Neural cell (in vitro differentiated cells): ENCODE measurements at regions not wholly inside any gene's neighbourhood (a gene's known extent, or its start where the extent isn't known, plus 50 kb on each side); places are given as distances from the start of the nearest gene placed in this dataset.

Experiments used
- H2AFZ ChIP-seq: fragments of 200-600, 300-800 bp; sonication (generic), shearing (Covaris generic); 2 replicates; pipeline ENCODE4 v1.6.0; 2014; ENCODE audit warnings: low read depth, mild to moderate bottlenecking, antibody characterized with exemption, low read length, moderate library complexity
- H3F3A ChIP-seq: fragments of 200-600 bp; shearing (Covaris generic); 2 replicates; pipeline ENCODE4 v1.6.1; 2016; ENCODE audit warnings: mild to moderate bottlenecking, moderate library complexity, mixed read lengths, antibody characterized with exemption, low read length; ENCODE audit not compliant: insufficient read depth, poor library complexity, severe bottlenecking
- H3K27ac ChIP-seq: fragments of 200-600, 300-800 bp; sonication (generic), shearing (Covaris generic); 2 replicates; pipeline ENCODE4 v1.5.1; 2014; ENCODE audit warnings: mild to moderate bottlenecking, low read length, moderate library complexity
- H3K27me3 ChIP-seq: fragments of 300-800, 200-600 bp; sonication (generic), shearing (Covaris generic); 2 replicates; pipeline ENCODE4 v1.6.0; 2014; ENCODE audit warnings: mild to moderate bottlenecking, low read depth, low read length, moderate library complexity; ENCODE audit not compliant: insufficient read depth
- H3K36me3 ChIP-seq: fragments of 300-800, 200-600 bp; sonication (generic), shearing (Covaris generic); 2 replicates; pipeline ENCODE4 v1.5.1; 2014; ENCODE audit warnings: mild to moderate bottlenecking, antibody characterized with exemption, low read length, moderate library complexity; ENCODE audit not compliant: insufficient read depth
- H3K4me2 ChIP-seq: fragments of 300-800, 200-600 bp; sonication (generic), shearing (Covaris generic); 2 replicates; pipeline ENCODE4 v1.6.0; 2014; ENCODE audit warnings: mild to moderate bottlenecking, low read length
- H3K4me3 ChIP-seq: fragments of 300-800, 200-600 bp; sonication (generic), shearing (Covaris generic); 2 replicates; pipeline ENCODE4 v1.5.1; 2014; ENCODE audit warnings: mild to moderate bottlenecking, low read length, moderate library complexity
- H3K79me2 ChIP-seq: fragments of 200-600 bp; shearing (Covaris generic); replicated peaks from 2 replicates; pipeline ENCODE4 v1.6.0; 2014; ENCODE audit warnings: mild to moderate bottlenecking, low read length, moderate library complexity; ENCODE audit not compliant: insufficient read depth
- H3K9ac ChIP-seq: fragments of 300-800, 200-600 bp; sonication (generic), shearing (Covaris generic); 2 replicates; pipeline ENCODE4 v1.6.1; 2016; ENCODE audit warnings: mild to moderate bottlenecking, low read length, mixed read lengths
- H3K9me2 ChIP-seq: fragments of 200-600 bp; shearing (Covaris generic); 2 replicates; pipeline ENCODE4 v1.6.1; 2016; ENCODE audit warnings: mild to moderate bottlenecking, low read length, mixed read lengths; ENCODE audit not compliant: insufficient read depth
- H3K9me3 ChIP-seq: fragments of 200-600, 300-800 bp; sonication (generic), shearing (Covaris generic); 2 replicates; pipeline ENCODE4 v1.6.1; 2016; ENCODE audit warnings: mild to moderate bottlenecking, mixed run types, low read length, moderate library complexity, mixed read lengths
- H4K20me1 ChIP-seq: fragments of 200-600 bp; shearing (Covaris generic); 2 replicates; pipeline ENCODE4 v1.6.1; 2016; ENCODE audit warnings: mild to moderate bottlenecking, mixed run types; ENCODE audit not compliant: insufficient read depth
- EP300 ChIP-seq: fragments of 450-650 bp; conservative IDR thresholded peaks from 2 replicates; pipeline ENCODE4 v1.6.1; 2014; ENCODE audit warnings: antibody characterized with exemption, mild to moderate bottlenecking, moderate library complexity; ENCODE audit not compliant: poor library complexity, severe bottlenecking
- EZH2 ChIP-seq: fragments of 200-600, 300-800 bp; shearing (Covaris generic), sonication (generic); IDR thresholded peaks from 2 replicates; pipeline ENCODE4 v1.6.1; 2014; ENCODE audit warnings: antibody characterized with exemption, low read length, borderline replicate concordance, mild to moderate bottlenecking; ENCODE audit not compliant: insufficient read depth, poor library complexity, severe bottlenecking
- MXI1 ChIP-seq: fragments of 450-650 bp; conservative IDR thresholded peaks from 2 replicates; pipeline ENCODE4 v1.6.1; 2014; ENCODE audit warnings: antibody characterized with exemption, mild to moderate bottlenecking; ENCODE audit not compliant: poor library complexity, severe bottlenecking
- POLR2AphosphoS5 ChIP-seq: IDR thresholded peaks from 2 replicates; pipeline ENCODE4 v1.6.1; 2012
- RAD21 ChIP-seq: fragments of 450-650 bp; conservative IDR thresholded peaks from 2 replicates; pipeline ENCODE4 v1.6.1; 2014; ENCODE audit warnings: antibody characterized with exemption, mild to moderate bottlenecking, moderate library complexity
- SMC3 ChIP-seq: fragments of 450-650 bp; conservative IDR thresholded peaks from 2 replicates; pipeline ENCODE4 v1.6.1; 2014; ENCODE audit warnings: antibody characterized with exemption, mild to moderate bottlenecking, moderate library complexity; ENCODE audit not compliant: poor library complexity
- TAF1 ChIP-seq: IDR thresholded peaks from 2 replicates; pipeline ENCODE4 v1.6.1; 2012; ENCODE audit warnings: low read depth
- TF ChIP-seq, protein P1 (sequence below): IDR thresholded peaks from 2 replicates; pipeline ENCODE4 v1.6.1; 2012; ENCODE audit warnings: borderline replicate concordance
- TF ChIP-seq, protein P2 (sequence below): fragments of 450-650 bp; IDR thresholded peaks from 2 replicates; pipeline ENCODE4 v1.5.1; 2014; ENCODE audit warnings: antibody characterized with exemption, mild to moderate bottlenecking, moderate library complexity; ENCODE audit not compliant: poor library complexity, severe bottlenecking

DNA sequence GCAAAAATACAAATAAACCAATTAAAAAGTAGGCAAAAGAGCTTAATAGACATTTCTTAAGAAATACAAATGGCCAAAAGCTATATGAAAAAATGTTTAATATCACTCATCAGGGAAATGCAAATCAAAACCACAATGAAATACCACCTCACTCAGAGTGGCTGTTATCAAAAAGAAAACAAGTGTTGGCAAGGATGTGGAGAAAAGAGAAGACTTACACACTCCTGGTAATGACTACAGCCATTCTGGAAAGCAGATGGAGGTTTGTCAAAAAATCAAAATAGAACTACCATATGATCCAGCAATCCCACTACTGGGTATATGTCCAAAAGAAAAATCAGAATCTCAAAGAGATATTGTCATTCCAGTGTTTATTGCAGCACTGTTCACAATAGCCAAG, 223.5 kb upstream of the SLC10A2 start:
- Histone ChIP-seq H3K4me2 (no peak overlapping the region), H3K9ac (no peak overlapping the region), H2AFZ (no peak overlapping the region), H3F3A (no peaks in the 10 kb centered on the region), H3K9me3 (no peaks in the 10 kb centered on the region), H4K20me1 (no peaks in the 10 kb centered on the region), H3K27me3 (no peaks in the 10 kb centered on the region), H3K27ac (no peak overlapping the region), H3K79me2 (no peaks in the 10 kb centered on the region), H3K36me3 (no peaks in the 10 kb centered on the region), H3K9me2 (no peaks in the 10 kb centered on the region), H3K4me3 (no peak overlapping the region)
- TF ChIP-seq, protein P1, sequence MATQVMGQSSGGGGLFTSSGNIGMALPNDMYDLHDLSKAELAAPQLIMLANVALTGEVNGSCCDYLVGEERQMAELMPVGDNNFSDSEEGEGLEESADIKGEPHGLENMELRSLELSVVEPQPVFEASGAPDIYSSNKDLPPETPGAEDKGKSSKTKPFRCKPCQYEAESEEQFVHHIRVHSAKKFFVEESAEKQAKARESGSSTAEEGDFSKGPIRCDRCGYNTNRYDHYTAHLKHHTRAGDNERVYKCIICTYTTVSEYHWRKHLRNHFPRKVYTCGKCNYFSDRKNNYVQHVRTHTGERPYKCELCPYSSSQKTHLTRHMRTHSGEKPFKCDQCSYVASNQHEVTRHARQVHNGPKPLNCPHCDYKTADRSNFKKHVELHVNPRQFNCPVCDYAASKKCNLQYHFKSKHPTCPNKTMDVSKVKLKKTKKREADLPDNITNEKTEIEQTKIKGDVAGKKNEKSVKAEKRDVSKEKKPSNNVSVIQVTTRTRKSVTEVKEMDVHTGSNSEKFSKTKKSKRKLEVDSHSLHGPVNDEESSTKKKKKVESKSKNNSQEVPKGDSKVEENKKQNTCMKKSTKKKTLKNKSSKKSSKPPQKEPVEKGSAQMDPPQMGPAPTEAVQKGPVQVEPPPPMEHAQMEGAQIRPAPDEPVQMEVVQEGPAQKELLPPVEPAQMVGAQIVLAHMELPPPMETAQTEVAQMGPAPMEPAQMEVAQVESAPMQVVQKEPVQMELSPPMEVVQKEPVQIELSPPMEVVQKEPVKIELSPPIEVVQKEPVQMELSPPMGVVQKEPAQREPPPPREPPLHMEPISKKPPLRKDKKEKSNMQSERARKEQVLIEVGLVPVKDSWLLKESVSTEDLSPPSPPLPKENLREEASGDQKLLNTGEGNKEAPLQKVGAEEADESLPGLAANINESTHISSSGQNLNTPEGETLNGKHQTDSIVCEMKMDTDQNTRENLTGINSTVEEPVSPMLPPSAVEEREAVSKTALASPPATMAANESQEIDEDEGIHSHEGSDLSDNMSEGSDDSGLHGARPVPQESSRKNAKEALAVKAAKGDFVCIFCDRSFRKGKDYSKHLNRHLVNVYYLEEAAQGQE: no peak
- TF ChIP-seq EP300 (no peak), RAD21 (no peak), MXI1 (no peak), EZH2 (no peak), SMC3 (no peak), POLR2AphosphoS5 (no peak), TAF1 (no peak)
- TF ChIP-seq, protein P2, sequence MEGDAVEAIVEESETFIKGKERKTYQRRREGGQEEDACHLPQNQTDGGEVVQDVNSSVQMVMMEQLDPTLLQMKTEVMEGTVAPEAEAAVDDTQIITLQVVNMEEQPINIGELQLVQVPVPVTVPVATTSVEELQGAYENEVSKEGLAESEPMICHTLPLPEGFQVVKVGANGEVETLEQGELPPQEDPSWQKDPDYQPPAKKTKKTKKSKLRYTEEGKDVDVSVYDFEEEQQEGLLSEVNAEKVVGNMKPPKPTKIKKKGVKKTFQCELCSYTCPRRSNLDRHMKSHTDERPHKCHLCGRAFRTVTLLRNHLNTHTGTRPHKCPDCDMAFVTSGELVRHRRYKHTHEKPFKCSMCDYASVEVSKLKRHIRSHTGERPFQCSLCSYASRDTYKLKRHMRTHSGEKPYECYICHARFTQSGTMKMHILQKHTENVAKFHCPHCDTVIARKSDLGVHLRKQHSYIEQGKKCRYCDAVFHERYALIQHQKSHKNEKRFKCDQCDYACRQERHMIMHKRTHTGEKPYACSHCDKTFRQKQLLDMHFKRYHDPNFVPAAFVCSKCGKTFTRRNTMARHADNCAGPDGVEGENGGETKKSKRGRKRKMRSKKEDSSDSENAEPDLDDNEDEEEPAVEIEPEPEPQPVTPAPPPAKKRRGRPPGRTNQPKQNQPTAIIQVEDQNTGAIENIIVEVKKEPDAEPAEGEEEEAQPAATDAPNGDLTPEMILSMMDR: no peak

DNA sequence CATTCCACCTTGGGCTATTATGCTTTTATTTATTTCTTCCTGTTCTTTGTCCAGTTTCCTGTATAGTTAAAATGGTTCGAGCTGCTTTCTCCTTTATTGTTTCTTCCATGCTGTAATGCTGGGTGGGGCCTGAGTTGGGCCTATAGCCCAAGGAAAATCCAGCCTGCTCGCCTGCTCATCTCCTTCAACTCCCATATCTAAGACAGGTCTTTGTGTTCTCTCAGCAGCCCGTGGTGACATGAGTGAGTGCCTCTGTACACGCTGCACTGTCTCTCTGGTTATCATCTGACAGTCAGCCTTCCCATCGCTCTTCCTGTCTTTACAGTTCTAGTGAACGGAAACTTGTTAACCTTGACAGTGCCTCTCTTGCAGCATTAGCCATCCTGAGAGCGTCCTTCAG, 221.9 kb upstream of the SLC10A2 start:
- Histone ChIP-seq H3K9me3 (no peaks in the 10 kb centered on the region), H2AFZ (no peak overlapping the region), H3F3A (no peaks in the 10 kb centered on the region), H4K20me1 (no peaks in the 10 kb centered on the region), H3K36me3 (no peaks in the 10 kb centered on the region), H3K79me2 (no peaks in the 10 kb centered on the region), H3K27ac (no peak overlapping the region), H3K4me3 (no peak overlapping the region), H3K9me2 (no peaks in the 10 kb centered on the region), H3K9ac (no peak overlapping the region), H3K4me2 (no peak overlapping the region), H3K27me3 (no peaks in the 10 kb centered on the region)
- no peak for TF ChIP-seq SMC3
- no peak for TF ChIP-seq TAF1
- TF ChIP-seq MXI1: no peak
- no peak for TF ChIP-seq POLR2AphosphoS5
- TF ChIP-seq, protein P2: no peak
- no peak for TF ChIP-seq EZH2
- TF ChIP-seq, protein P1: no peak
- no peak for TF ChIP-seq RAD21
- no peak for TF ChIP-seq EP300
